ENCODE measurements at regions not wholly inside any gene's neighbourhood (a gene's known extent, or its start where the extent isn't known, plus 50 kb on each side); places are given as distances from the start of the nearest gene placed in this dataset.

- no peak overlapping the region for H3K27ac ChIP-seq
- peaks cover 0 to 80% (median 9%) of the 10 kb centered on the region in 7 donors for H3K27me3 ChIP-seq (replicated peaks in 1 of 7)
- WGBS, 5 donors: 0 to 6% (median 1%) methylated on average over 3 of the region's 3 CpGs
- intact Hi-C loops (cut with DNase I; ENCODE audit: low total_unique reads): loop anchor here (5.0 kb wide), 1 partner anchor 1143 kb away; the partner anchor contains the start of gene PTPRU
- no peak for DNase-seq
- H3K9me3 ChIP-seq: no peaks in the 10 kb centered on the region
- TF ChIP-seq POLR2AphosphoS5 (IDR thresholded peaks at IDR 0.05) (no peak), CTCF (IDR thresholded peaks at IDR 0.05 in 8 of 11, conservative IDR thresholded peaks at IDR 0.05 in 3 of 11) (peak in 5 of 11 experiments; percentile 2 to 39 (median 16)), POLR2A (IDR thresholded peaks at IDR 0.05) (no peak)
- H3K4me3 ChIP-seq: no peak overlapping the region
- peaks cover 2 to 19% (median 6%) of the 10 kb centered on the region in 6 donors for H3K4me1 ChIP-seq
- H3K36me3 ChIP-seq: no peaks in the 10 kb centered on the region
Observed at GRCh38 chr1:30380625-30380984, 342.8 kb downstream of the MATN1 start.

GRCh38 chr1:30379684-30380624 lies 343.4 kb downstream of the MATN1 start:
- Histone ChIP-seq H3K27ac (no peak overlapping the region), H3K4me1 (peaks cover 2 to 19% (median 6%) of the 10 kb centered on the region in 6 donors), H3K9me3 (no peaks in the 10 kb centered on the region), H3K4me3 (no peak overlapping the region), H3K27me3 (replicated peaks in 1 of 7) (peaks cover 0 to 77% (median 9%) of the 10 kb centered on the region in 7 donors), H3K36me3 (no peaks in the 10 kb centered on the region)
- peak in 10 of 11 experiments; percentile 58 to 79 (median 74) for TF ChIP-seq CTCF (IDR thresholded peaks at IDR 0.05 in 8 of 11, conservative IDR thresholded peaks at IDR 0.05 in 3 of 11)
- no peak for TF ChIP-seq POLR2AphosphoS5 (IDR thresholded peaks at IDR 0.05)
- DNase-seq: peak; percentile 61
- 53 to 74% (median 58%) methylated on average over 12 to 13 of the region's 13 CpGs for WGBS, 5 donors
- intact Hi-C loops (cut with DNase I; ENCODE audit: low total_unique reads): loop anchor here (5.0 kb wide), 1 partner anchor 1143 kb away; the partner anchor contains the start of gene PTPRU

- H3K27ac ChIP-seq: no peak overlapping the region
- peak; percentile 70 for DNase-seq
- 31 to 42% (median 34%) methylated on average over 13 to 18 of the region's 18 CpGs for WGBS, 5 donors
- TF ChIP-seq POLR2AphosphoS5 (IDR thresholded peaks at IDR 0.05): peak in 1 of 3 donors; percentile 19
- TF ChIP-seq CTCF (IDR thresholded peaks at IDR 0.05 in 8 of 11, conservative IDR thresholded peaks at IDR 0.05 in 3 of 11): no peak
- H3K4me1 ChIP-seq: peaks cover 2 to 19% (median 6%) of the 10 kb centered on the region in 6 donors
- intact Hi-C loops (cut with DNase I; ENCODE audit: low total_unique reads): no loop called here
- no peak overlapping the region for H3K4me3 ChIP-seq
- H3K9me3 ChIP-seq: no peaks in the 10 kb centered on the region
- H3K27me3 ChIP-seq (replicated peaks in 1 of 7): peaks cover 0 to 76% (median 9%) of the 10 kb centered on the region in 7 donors
- no peaks in the 10 kb centered on the region for H3K36me3 ChIP-seq
Observed at GRCh38 chr1:30378991-30379581, 344.3 kb downstream of the MATN1 start.

Data from spleen (tissue), 11 donors.